SK-N-SH treated with all-trans-retinoic acid at 6 μM for 48 hours (cell line): ENCODE measurements at regions not wholly inside any gene's neighbourhood (a gene's known extent, or its start where the extent isn't known, plus 50 kb on each side); places are given as distances from the start of the nearest gene placed in this dataset.

Experiments
- ATAC-seq: fragments of 200-7000 bp; cut with Tn5 transposase; 3 replicates; pipeline ENCODE4 v1.9.1; 2020; ENCODE audit warnings: mild to moderate bottlenecking, moderate library complexity
- ARNTL ChIP-seq: fragments of 450-650 bp; formaldehyde crosslinking; IDR thresholded peaks from 2 replicates; pipeline ENCODE4 v1.5.0; 2020; ENCODE audit warnings: low read depth, mild to moderate bottlenecking, moderate library complexity, borderline replicate concordance
- BACH2 ChIP-seq: fragments of 250-450 bp; sonication (Bioruptor Pico); IDR thresholded peaks from 2 replicates; pipeline ENCODE4 v1.9.0; 2021; ENCODE audit warnings: mild to moderate bottlenecking, borderline replicate concordance
- CSDC2 ChIP-seq: fragments of 250-450 bp; sonication (Bioruptor Pico); IDR thresholded peaks from 2 replicates; pipeline ENCODE4 v1.5.0; 2020; ENCODE audit warnings: mild to moderate bottlenecking, moderate library complexity
- ESRRG ChIP-seq: fragments of 250-450 bp; sonication (Bioruptor Pico); IDR thresholded peaks from 2 replicates; pipeline ENCODE4 v1.6.1; 2021; ENCODE audit warnings: mild to moderate bottlenecking
- GLIS3 ChIP-seq: fragments of 250-450 bp; sonication (Bioruptor Pico); IDR thresholded peaks from 2 replicates; pipeline ENCODE4 v1.5.0; 2020; ENCODE audit warnings: mild to moderate bottlenecking, moderate library complexity
- ISL1 ChIP-seq: fragments of 250-450 bp; sonication (Bioruptor Pico); IDR thresholded peaks from 2 replicates; pipeline ENCODE4 v2.1.2; 2022; ENCODE audit warnings: mild to moderate bottlenecking, moderate library complexity
- PATZ1 ChIP-seq: fragments of 250-450 bp; sonication (Bioruptor Pico); IDR thresholded peaks from 2 replicates; pipeline ENCODE4 v1.8.0; 2020; ENCODE audit warnings: mild to moderate bottlenecking, moderate library complexity, borderline replicate concordance
- POU6F1 ChIP-seq: fragments of 250-450 bp; sonication (Bioruptor Pico); IDR thresholded peaks from 2 replicates; pipeline ENCODE4 v1.8.0; 2021; ENCODE audit warnings: low read depth, mild to moderate bottlenecking, moderate library complexity, borderline replicate concordance
- PPARA ChIP-seq: fragments of 250-450 bp; sonication (Bioruptor Pico); IDR thresholded peaks from 2 replicates; pipeline ENCODE4 v1.5.0; 2020; ENCODE audit warnings: mild to moderate bottlenecking, borderline replicate concordance
- RARB ChIP-seq: fragments of 250-450 bp; sonication (Bioruptor Pico); IDR thresholded peaks from 2 replicates; pipeline ENCODE4 v1.8.0; 2021; ENCODE audit warnings: mild to moderate bottlenecking, moderate library complexity
- SNAI2 ChIP-seq: fragments of 250-450 bp; sonication (Bioruptor Pico); IDR thresholded peaks from 2 replicates; pipeline ENCODE4 v1.5.0; 2020; ENCODE audit warnings: mild to moderate bottlenecking, moderate library complexity
- TOX ChIP-seq: fragments of 250-450 bp; sonication (Bioruptor Pico); IDR thresholded peaks from 2 replicates; pipeline ENCODE4 v1.8.0; 2021; ENCODE audit warnings: mild to moderate bottlenecking, moderate library complexity, borderline replicate concordance
- ZC3H10 ChIP-seq: fragments of 250-450 bp; sonication (Bioruptor Pico); IDR thresholded peaks from 2 replicates; pipeline ENCODE4 v1.5.1; 2021; ENCODE audit warnings: mild to moderate bottlenecking, moderate library complexity
- ZFP3 ChIP-seq: fragments of 250-450 bp; sonication (Bioruptor Pico); IDR thresholded peaks from 2 replicates; pipeline ENCODE4 v1.5.0; 2020; ENCODE audit warnings: mild to moderate bottlenecking, moderate library complexity
- ZFP30 ChIP-seq: fragments of 450-650 bp; formaldehyde crosslinking; IDR thresholded peaks from 2 replicates; pipeline ENCODE4 v1.5.0; 2022; ENCODE audit warnings: mild to moderate bottlenecking, moderate library complexity
- ZNF565 ChIP-seq: fragments of 450-650 bp; formaldehyde crosslinking; conservative IDR thresholded peaks from 2 replicates; pipeline ENCODE4 v1.5.0; 2020; ENCODE audit warnings: low read depth, mild to moderate bottlenecking, moderate library complexity
- ZNF8 ChIP-seq: fragments of 450-650 bp; formaldehyde crosslinking; IDR thresholded peaks from 2 replicates; pipeline ENCODE4 v1.5.0; 2020; ENCODE audit warnings: mild to moderate bottlenecking, moderate library complexity
- TF ChIP-seq, protein P1 (sequence below): fragments of 250-450 bp; sonication (Bioruptor Pico); IDR thresholded peaks from 2 replicates; pipeline ENCODE4 v1.5.1; 2021; ENCODE audit warnings: mild to moderate bottlenecking, moderate library complexity
- TF ChIP-seq, protein P2 (sequence below): fragments of 250-450 bp; sonication (Bioruptor Pico); IDR thresholded peaks from 2 replicates; pipeline ENCODE4 v1.5.0; 2020; ENCODE audit warnings: mild to moderate bottlenecking, moderate library complexity
- TF ChIP-seq, protein P3 (sequence below): fragments of 250-450 bp; sonication (Bioruptor Pico); IDR thresholded peaks from 2 replicates; pipeline ENCODE4 v1.5.1; 2020; ENCODE audit warnings: low read depth, mild to moderate bottlenecking, moderate library complexity

- no peak for TF ChIP-seq PATZ1
- TF ChIP-seq, all 23 proteins: peak for 0
These were observed 67.5 kb downstream of the PPP1R2C start (continued) for GRCh38 chrX:42710452-42710851.

DNA sequence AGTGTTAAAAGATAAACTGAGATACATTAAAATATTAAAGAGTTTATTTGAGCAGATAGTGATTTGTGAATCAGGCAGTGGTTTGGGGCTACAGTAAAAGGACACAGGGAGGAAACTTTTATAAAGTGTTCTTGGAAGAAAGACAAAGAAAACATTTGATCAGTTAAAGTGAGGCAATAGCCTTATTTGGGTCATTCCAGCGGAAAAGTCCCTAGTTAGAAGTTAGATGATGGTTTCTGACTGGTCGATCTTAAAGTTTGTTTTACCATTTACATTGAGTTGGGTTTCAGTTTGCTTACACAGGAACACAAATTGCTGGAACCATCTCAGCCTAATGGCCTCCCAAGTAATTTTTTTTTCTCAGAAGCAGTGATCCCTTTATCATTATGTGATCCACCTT is 69.7 kb downstream of the PPP1R2C start:
- no peak for ATAC-seq
- no peak for TF ChIP-seq ZNF8 (CRISPR knock-in tag)
- TF ChIP-seq ZC3H10 (CRISPR knock-in tag), result no peak
- no peak for TF ChIP-seq PATZ1
- no peak for TF ChIP-seq RARB (CRISPR knock-in tag)
- TF ChIP-seq, protein P1, sequence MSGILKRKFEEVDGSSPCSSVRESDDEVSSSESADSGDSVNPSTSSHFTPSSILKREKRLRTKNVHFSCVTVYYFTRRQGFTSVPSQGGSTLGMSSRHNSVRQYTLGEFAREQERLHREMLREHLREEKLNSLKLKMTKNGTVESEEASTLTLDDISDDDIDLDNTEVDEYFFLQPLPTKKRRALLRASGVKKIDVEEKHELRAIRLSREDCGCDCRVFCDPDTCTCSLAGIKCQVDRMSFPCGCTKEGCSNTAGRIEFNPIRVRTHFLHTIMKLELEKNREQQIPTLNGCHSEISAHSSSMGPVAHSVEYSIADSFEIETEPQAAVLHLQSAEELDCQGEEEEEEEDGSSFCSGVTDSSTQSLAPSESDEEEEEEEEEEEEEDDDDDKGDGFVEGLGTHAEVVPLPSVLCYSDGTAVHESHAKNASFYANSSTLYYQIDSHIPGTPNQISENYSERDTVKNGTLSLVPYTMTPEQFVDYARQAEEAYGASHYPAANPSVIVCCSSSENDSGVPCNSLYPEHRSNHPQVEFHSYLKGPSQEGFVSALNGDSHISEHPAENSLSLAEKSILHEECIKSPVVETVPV (CRISPR knock-in tag), result no peak
- TF ChIP-seq, protein P2, sequence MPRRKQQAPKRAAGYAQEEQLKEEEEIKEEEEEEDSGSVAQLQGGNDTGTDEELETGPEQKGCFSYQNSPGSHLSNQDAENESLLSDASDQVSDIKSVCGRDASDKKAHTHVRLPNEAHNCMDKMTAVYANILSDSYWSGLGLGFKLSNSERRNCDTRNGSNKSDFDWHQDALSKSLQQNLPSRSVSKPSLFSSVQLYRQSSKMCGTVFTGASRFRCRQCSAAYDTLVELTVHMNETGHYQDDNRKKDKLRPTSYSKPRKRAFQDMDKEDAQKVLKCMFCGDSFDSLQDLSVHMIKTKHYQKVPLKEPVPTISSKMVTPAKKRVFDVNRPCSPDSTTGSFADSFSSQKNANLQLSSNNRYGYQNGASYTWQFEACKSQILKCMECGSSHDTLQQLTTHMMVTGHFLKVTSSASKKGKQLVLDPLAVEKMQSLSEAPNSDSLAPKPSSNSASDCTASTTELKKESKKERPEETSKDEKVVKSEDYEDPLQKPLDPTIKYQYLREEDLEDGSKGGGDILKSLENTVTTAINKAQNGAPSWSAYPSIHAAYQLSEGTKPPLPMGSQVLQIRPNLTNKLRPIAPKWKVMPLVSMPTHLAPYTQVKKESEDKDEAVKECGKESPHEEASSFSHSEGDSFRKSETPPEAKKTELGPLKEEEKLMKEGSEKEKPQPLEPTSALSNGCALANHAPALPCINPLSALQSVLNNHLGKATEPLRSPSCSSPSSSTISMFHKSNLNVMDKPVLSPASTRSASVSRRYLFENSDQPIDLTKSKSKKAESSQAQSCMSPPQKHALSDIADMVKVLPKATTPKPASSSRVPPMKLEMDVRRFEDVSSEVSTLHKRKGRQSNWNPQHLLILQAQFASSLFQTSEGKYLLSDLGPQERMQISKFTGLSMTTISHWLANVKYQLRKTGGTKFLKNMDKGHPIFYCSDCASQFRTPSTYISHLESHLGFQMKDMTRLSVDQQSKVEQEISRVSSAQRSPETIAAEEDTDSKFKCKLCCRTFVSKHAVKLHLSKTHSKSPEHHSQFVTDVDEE (CRISPR knock-in tag), result no peak
- no peak for TF ChIP-seq ISL1 (CRISPR knock-in tag)
- no peak for TF ChIP-seq ZNF565 (CRISPR knock-in tag)
- no peak for TF ChIP-seq PPARA (CRISPR knock-in tag)
- TF ChIP-seq GLIS3 (CRISPR knock-in tag), result no peak
- TF ChIP-seq ZFP30 (CRISPR knock-in tag), result no peak
- TF ChIP-seq ARNTL (CRISPR knock-in tag), result no peak
- TF ChIP-seq, all 23 proteins: peak for 0

- no peak for ATAC-seq
- TF ChIP-seq ESRRG (no peak), TOX (no peak), CSDC2 (CRISPR knock-in tag) (no peak), ZFP3 (CRISPR knock-in tag) (no peak), SNAI2 (CRISPR knock-in tag) (no peak), BACH2 (CRISPR knock-in tag) (no peak), GLIS3 (CRISPR knock-in tag) (no peak), PATZ1 (no peak), ZNF565 (CRISPR knock-in tag) (no peak), ARNTL (CRISPR knock-in tag) (no peak), POU6F1 (CRISPR knock-in tag) (no peak)
- TF ChIP-seq, protein P1 (CRISPR knock-in tag), result no peak
- TF ChIP-seq, protein P2 (CRISPR knock-in tag), result no peak
- TF ChIP-seq, protein P3, sequence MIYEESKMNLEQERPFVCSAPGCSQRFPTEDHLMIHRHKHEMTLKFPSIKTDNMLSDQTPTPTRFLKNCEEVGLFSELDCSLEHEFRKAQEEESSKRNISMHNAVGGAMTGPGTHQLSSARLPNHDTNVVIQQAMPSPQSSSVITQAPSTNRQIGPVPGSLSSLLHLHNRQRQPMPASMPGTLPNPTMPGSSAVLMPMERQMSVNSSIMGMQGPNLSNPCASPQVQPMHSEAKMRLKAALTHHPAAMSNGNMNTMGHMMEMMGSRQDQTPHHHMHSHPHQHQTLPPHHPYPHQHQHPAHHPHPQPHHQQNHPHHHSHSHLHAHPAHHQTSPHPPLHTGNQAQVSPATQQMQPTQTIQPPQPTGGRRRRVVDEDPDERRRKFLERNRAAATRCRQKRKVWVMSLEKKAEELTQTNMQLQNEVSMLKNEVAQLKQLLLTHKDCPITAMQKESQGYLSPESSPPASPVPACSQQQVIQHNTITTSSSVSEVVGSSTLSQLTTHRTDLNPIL (CRISPR knock-in tag), result no peak
These were observed 70.2 kb downstream of the PPP1R2C start for GRCh38 chrX:42707742-42708141.
